Endothelial cell (in vitro differentiated cells): ENCODE measurements at regions not wholly inside any gene's neighbourhood (a gene's known extent, or its start where the extent isn't known, plus 50 kb on each side); places are given as distances from the start of the nearest gene placed in this dataset.
"Not testable (repeated sequence)": the region's sequence is repeated elsewhere in the genome, so short reads cannot be mapped to it uniquely, and the experiment has no call there.

Source experiments
- DNase-seq: peaks from one replicate; pipeline ENCODE4 v3.0.0; 2021; ENCODE audit warnings: low spot score
- H3K27ac Mint-ChIP-seq: one replicate; pipeline ENCODE4 v1.8.0; 2021; ENCODE audit warnings: mixed read lengths, inconsistent platforms; ENCODE audit not compliant: unreplicated experiment
- H3K27me3 Mint-ChIP-seq: one replicate; pipeline ENCODE4 v1.8.0; 2021; ENCODE audit warnings: mild to moderate bottlenecking, moderate library complexity, mixed read lengths, inconsistent platforms; ENCODE audit not compliant: unreplicated experiment
- H3K36me3 Mint-ChIP-seq: one replicate; pipeline ENCODE4 v1.8.0; 2021; ENCODE audit warnings: mild to moderate bottlenecking, low read depth, mixed read lengths, inconsistent platforms; ENCODE audit not compliant: unreplicated experiment
- H3K4me1 Mint-ChIP-seq: one replicate; pipeline ENCODE4 v1.8.0; 2021; ENCODE audit warnings: mild to moderate bottlenecking, mixed read lengths, inconsistent platforms; ENCODE audit not compliant: unreplicated experiment
- H3K4me3 Mint-ChIP-seq: one replicate; pipeline ENCODE4 v1.8.0; 2021; ENCODE audit warnings: mild to moderate bottlenecking, mixed read lengths, inconsistent platforms; ENCODE audit not compliant: unreplicated experiment
- H3K9me3 Mint-ChIP-seq: one replicate; pipeline ENCODE4 v1.8.0; 2021; ENCODE audit warnings: mixed read lengths, inconsistent platforms; ENCODE audit not compliant: unreplicated experiment
- CTCF ChIP-seq: fragments of 200-600 bp; sonication (generic); IDR thresholded peaks from one replicate; pipeline ENCODE4 v1.5.0; 2021; ENCODE audit warnings: antibody characterized with exemption; ENCODE audit not compliant: unreplicated experiment

DNA sequence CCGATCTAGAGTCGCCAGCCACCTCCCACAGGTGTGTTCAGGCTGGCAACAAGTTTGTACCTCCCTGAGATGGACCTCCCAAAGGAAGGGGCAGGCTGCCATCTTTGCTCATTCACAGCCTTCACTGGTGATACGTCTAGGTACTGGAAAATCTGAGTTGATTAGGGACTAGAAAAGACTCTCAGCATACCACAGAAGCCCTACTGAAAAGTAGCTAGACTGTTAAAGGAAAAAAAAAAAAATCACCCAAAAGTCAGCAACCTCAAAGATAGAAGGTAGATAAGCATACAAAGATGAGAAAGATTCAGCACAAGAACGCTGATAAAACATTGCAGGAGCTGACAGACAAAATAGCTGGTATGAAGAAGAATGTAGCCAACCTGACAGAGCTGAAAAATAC is 128.6 kb upstream of the WDR75 start:
- no peaks in the 10 kb centered on the region for H3K36me3 Mint-ChIP-seq
- DNase-seq: no peak
- TF ChIP-seq CTCF: no peak
- H3K9me3 Mint-ChIP-seq: no peaks in the 10 kb centered on the region
- H3K4me1 Mint-ChIP-seq: no peaks in the 10 kb centered on the region
- no peak overlapping the region for H3K27ac Mint-ChIP-seq
- H3K27me3 Mint-ChIP-seq: peaks cover 2% of the 10 kb centered on the region
- no peak overlapping the region for H3K4me3 Mint-ChIP-seq

DNA sequence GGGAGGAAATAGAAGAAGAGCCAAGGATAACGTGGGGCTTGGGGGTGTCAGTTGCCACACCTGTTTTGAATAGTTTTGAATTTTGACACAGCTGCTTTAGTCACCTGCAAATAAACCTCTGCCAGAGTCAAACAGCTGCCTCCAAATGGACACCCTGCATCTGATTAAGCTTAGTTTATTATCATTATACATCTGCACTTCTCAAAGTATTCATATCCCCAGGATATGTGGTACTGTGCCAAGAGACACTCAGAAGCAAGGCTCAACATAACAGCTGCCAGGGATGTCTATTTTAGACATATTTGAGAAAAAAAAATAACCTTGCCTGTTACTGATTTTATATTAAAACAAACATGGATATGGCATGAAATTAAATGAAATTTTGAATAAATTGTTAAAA is 122.5 kb upstream of the WDR75 start:
- no peak for TF ChIP-seq CTCF
- no peaks in the 10 kb centered on the region for H3K4me1 Mint-ChIP-seq
- H3K9me3 Mint-ChIP-seq: no peaks in the 10 kb centered on the region

GRCh38 chr2:189319424-189319823 is 121.8 kb upstream of the WDR75 start:
- H3K27ac Mint-ChIP-seq, H3K36me3 Mint-ChIP-seq, H3K9me3 Mint-ChIP-seq, H3K4me3 Mint-ChIP-seq, H3K27me3 Mint-ChIP-seq, H3K4me1 Mint-ChIP-seq, DNase-seq: not testable (repeated sequence)

More for the DNA sequence above, 122.5 kb upstream of the WDR75 start:
- Mint-ChIP-seq H3K27me3 (peaks cover 1% of the 10 kb centered on the region), H3K36me3 (no peaks in the 10 kb centered on the region), H3K4me3 (no peak overlapping the region), H3K27ac (no peak overlapping the region)
- no peak for DNase-seq

DNA sequence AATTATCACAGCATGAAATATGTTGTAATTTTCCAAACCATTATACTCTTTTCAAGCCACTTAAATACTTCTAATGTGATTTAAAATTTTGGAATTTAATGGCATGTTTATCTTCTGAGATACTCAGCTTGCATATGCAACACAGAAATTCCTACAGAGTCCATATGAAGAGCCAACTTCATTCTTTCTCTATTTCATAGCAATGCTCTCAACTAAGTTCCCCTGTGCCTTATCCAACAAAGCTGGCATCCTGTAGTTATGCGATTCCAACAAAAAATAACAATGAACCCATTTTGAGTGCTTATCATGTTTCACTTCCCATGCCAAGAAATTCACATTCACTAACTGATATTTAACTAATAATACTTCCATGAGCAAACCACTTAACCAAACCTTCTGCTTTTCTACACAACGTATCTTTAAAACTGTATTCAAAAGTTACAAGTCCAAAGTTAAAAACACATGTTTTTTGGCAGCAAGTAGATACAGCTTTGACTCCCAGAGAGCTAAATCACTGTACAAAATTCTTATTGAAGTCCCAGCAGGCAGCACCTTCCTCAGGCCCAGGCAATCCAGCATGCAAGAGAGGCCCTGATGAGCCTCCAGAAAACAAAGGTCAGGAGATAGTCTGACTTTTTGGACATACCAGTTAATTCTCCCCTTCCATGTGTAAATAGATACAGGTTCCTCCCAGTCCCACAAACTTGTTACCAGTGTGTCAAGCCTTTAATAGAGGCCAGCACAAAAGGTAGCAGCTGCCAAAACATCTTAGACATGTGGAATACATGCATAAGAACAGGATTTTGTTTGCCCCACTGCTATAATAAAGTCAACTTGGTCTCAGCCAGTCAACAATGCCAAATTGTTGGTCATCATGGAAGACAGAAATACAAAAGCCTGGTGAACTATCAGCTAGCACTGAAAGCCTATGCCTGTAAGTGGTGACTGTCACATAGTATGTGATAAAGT is 113.1 kb upstream of the WDR75 start:
- Mint-ChIP-seq H3K4me3 (no peak overlapping the region), H3K4me1 (peaks cover 3% of the 10 kb centered on the region), H3K27ac (no peak overlapping the region), H3K27me3 (no peaks in the 10 kb centered on the region), H3K9me3 (no peaks in the 10 kb centered on the region), H3K36me3 (no peaks in the 10 kb centered on the region)
- no peak for TF ChIP-seq CTCF
- DNase-seq: no peak

DNA sequence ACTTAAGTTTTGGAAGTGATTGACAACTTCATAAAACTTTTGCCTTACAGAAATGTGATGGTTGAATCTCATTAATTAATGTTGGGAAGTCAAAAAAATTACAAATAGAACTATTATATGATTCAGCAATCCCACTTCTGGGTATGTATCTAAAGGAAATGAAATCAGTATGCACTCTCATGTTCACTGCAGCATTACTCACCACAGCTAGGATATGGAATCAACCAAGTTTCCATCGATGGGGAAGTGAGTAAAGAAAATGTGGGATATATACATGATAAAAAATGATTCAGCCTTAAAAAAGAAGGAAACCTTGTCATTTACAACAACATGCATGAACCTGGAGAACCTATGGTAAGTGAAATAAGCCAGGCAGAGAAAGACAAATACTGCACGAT is 112.4 kb upstream of the WDR75 start:
- no peaks in the 10 kb centered on the region for H3K27me3 Mint-ChIP-seq
- H3K27ac Mint-ChIP-seq: no peak overlapping the region
- no peak for TF ChIP-seq CTCF
- no peaks in the 10 kb centered on the region for H3K36me3 Mint-ChIP-seq
- H3K4me1 Mint-ChIP-seq: peaks cover 3% of the 10 kb centered on the region
- no peak for DNase-seq
- H3K4me3 Mint-ChIP-seq: no peak overlapping the region
- no peaks in the 10 kb centered on the region for H3K9me3 Mint-ChIP-seq
